Activated CD4-positive, alpha-beta T cell treated with anti-CD3 and anti-CD28 coated beads, Interleukin-2, amount 50 U/mL, for 24 hours (primary cell): ENCODE measurements at regions not wholly inside any gene's neighbourhood (a gene's known extent, or its start where the extent isn't known, plus 50 kb on each side); places are given as distances from the start of the nearest gene placed in this dataset.
"Not testable (repeated sequence)": the region's sequence is repeated elsewhere in the genome, so short reads cannot be mapped to it uniquely, and the experiment has no call there.

Experiments
- DNase-seq, 2 donors: peaks; one replicate each; pipeline ENCODE4 v3.0.0-alpha.2; 2020; ENCODE audit warnings: low read depth in 1 of 2, low spot score in 1 of 2

DNA sequence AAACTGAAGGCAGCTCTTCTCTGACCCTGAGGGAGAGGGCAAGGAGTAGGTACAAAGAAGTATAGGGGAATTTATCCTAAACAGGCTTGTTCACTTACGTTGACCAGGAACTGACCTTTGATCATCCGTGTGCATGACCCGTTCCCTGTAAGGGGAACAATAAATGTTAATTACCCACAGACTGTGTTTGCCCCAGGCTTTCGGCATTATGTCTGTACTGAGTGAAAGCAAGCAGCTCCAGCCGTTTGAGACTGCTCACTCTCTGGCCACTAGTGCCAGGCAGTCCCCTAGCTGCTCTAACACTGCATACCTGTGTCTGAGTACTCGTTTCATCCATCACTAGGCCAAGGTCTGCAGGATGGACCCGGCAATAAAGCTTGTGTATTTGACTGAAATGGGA is 1365.3 kb downstream of the NCAM2 start:
- DNase-seq: no peak

DNA sequence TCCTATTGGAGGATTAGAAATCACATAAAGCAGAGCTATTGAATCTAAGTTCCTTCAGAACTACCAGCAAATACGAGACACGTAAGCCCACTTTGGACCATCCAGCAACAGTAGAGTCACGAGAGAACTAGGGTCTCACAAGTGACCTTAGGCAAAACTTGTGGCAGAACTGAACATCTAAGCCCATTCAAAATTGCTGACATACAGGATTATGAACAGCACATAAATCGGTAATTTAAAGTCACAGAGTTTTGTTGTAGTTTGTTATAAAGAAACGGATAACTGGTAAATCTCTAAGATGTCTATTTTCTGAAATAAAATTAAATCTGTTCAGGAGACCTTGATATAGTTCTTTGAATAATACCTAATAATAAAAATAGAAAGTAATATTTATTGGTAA is 1366.0 kb downstream of the NCAM2 start:
- DNase-seq: no peak

DNA sequence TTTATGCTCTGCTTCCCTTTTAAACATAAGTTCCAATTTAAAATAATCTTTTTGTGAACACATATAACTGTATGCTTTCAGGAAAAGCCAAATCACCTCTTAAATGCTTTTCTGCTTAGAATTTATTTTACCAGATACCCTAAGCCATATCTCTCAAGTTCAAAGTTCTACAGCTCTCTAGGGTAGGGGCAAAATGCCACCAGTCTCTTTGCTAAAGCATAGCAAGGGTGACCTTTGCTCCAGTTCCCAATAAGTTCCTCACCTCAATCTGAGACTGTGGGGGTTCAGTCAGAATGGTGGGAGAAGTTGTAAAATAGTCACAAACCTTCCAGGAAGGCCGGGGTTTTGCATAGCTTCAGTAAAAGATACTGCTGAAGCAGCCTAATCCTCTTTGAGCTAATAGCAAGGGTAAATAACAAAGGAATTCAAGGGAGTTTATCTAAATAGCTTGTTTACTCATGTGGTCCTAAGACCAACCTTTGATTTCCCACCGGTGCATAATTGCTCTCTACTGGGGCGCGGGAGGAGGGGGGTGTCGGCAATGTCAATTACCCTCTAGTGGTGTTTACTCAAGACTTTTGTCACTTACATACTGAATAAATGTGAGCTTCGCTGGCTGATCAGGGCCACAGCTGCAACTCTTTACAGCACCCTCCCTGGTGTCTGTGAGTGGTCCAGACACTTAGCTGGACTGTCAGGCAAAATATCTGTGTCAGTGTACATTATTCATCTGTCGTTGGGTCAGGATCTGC is 1376.2 kb downstream of the NCAM2 start:
- DNase-seq: no peak

DNA sequence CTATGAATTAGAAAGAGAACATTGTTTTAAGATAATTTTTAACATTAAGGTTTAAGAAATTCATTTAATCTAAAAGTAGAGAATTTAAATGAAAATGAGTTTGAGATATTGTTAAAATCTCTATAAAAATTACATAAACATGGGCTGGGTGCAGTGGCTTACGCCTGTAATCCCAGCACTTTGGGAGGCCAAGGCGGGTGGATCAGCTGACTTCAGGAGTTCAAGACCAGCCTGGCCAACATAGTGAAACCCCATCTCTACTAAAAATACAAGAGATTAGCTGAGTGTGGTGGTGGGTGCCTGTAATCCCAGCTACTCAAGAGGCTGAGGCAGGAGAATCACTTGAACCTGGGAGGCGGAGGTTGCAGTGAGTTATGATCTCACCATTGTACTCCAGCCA is 1379.6 kb downstream of the NCAM2 start:
- not testable (repeated sequence) for DNase-seq

DNA sequence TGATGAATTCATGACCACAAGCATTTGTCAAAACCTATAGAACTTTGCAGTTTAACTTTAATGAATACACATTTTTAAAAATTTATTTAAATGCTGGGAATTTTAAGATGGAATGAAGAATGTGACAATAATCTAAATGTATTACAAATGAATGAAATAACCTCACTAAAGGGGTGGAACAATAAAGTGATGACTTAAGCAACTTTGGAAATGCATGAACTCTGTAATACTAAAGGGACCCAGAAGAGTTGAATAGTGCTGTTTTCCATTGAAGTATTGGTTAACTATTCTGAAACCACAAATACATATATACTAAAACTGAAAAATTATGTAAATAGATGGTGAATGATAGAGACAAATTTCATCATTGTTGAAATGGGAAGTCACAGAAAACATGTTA is 1395.1 kb downstream of the NCAM2 start:
- no peak for DNase-seq

DNA sequence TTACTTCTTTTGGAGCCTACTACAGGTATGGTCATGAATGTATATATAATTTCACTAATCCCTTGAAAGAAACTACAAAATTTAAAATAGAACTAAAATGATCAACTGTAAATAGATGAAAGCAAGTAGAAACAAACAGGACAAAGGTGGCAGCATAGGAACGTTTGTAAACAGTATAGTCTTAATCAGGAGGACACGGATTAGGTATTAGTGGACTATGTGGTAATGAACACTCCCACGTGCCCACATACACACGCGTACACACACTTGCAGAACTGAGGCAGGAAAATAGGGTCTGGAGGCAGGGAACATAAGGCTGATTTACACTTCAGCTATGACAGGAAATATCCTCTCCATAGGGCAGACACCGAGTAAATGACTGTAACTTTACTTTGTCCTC is 1397.8 kb downstream of the NCAM2 start:
- DNase-seq: no peak

DNA sequence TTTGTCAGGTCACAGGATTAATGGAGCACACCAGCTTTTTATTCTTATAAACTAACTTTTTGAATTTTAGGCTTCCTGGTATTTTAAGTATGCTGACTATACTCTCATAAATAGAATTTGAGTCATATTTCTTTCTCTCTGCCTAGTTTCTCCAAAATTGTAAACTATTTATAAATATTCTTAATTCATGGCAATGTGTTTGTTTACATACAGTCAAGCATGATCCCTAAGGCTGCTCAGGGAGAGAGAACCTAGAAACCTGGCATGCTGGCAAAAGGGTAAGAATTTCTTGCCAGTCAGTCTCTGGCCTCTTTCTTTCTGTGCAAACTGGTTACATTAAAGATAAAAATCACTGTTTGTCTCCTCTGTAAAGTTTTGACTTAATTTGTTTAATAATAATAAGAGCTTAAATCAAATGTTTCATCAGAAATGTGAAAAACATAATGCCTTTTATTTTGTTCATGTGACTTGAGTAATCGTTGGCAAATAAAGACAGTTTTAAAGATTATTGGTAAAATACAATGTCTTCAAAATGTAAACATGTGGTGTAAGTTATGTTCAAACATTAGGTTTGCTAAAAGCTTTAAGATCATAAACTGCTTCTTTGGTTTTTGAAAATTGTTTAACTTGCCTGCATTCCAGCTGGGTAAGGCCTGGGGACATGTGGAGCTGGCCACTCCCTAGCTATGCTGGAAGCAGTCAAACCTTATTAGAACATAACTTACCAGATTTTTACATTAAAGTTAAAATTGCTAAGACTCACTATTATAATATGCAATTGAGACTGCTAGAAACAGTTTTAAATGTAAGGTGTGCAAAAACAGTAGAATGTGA is 1401.7 kb downstream of the NCAM2 start:
- no peak for DNase-seq

DNA sequence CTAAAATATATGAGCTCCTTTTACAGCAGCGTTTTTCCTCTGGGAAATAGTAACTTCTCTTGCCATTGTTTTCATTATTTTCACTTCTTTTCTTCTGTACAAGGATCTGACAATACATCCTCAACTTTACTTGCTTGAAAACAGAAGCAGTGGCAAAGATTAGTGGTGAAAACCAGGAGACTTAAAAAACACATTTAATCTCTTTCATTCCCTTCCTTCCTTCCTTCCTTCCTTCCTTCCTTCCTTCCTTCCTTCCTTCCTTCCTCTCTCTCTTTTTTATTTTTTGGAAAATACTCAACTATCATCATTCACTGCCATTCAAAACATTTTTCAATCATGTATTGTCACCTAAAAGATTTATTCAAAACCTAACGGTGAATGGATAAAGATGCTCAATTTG is 1411.4 kb downstream of the NCAM2 start:
- DNase-seq: no peak

DNA sequence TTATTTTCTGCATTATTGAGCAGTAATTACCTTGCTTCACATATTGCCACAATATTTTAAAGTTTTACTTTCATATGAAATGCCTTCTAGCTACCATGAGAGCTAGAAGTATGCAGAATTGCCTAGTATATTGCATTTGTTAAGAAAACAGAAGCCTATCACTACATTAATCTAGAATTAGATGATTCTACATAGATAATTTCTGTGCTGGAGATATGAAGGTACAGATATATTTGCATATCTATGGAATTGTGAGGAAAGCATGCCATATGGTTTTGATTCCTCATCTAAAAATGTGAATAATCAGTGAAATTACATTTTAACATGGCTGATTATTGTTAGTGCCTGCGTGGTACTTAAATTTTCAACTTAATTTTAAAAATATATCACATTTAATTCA is 1418.3 kb downstream of the NCAM2 start:
- DNase-seq: no peak

DNA sequence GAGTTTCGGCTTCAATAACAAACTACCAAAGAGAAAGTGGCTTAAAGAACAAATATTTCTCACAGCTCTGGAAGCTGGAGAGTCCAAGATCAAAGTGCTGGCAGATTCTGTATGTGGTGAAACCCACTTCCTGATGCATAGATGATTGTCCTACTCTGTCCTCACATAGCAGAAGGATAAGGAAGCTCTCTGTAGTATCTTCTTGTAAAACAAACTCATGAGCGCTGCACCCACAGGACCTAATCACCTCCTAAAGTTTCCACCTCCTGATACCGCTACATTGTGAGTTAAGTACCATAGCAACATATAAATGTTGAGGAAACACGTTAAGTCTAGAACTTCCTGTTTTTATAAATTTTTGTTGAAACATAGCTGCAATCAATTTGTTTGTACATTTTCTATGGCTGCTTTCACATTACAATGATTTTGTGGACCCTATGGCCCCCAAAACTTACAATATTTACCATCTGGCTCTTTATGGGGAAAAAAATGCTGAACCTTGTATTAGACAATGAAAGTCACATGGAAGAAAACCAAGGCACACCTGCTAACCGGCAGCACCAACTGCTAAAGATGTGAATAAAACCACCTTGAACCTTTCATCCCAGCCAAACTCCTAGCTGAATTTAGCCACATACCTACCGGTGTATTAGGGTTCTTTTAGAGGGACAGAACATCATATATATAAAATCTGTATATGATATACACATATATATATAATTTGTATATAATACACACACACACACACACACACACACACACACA is 1423.4 kb downstream of the NCAM2 start:
- DNase-seq: no peak

DNA sequence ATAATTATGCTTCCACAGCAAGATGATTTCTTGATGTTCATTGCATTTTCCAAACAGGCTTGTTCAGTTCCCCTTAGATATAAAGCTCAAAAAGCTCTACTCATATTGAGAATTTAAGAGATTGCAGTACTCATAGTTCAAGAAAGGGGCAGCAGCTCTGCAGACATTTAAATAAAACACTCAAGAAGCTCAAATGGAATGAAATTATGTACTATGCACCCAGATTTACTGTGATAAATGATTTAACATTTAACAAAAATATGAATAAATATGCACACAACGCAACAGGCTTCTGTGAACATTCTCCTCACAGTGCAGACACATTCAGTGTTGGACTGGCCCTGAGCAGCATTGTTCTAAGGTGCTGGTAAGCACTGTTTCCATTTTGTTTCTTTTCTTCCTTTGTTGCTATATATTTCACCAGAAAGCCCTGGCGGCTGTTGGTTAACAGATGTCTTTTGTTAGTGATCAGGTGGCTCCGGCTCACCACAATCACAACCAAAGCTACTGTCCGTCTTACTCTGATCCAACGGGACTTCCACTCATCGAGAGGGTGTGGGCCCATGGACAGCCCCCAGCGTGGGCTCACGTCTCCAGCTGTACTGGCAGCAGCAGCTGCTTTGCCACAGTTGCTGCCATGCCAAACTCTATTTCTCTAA is 1440.3 kb downstream of the NCAM2 start:
- DNase-seq: no peak

DNA sequence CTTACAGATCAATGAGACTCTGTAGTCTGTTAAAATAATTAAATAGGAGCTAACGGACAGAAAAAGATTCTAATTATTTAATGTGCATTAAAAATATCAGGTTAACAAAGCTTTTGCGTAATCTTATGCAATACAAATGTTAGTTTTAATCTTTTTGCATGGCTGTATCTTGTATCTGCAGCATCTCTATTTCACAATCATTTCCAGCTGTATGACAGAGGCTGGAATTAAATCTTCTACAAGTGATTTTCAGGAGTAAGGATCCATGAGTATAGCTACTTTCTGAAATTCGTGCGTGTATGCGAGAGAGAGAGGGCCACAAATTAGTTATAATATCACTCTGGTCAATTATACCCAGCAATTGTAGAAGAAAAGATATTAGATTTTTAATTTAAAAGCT is 1446.8 kb downstream of the NCAM2 start:
- DNase-seq: no peak

DNA sequence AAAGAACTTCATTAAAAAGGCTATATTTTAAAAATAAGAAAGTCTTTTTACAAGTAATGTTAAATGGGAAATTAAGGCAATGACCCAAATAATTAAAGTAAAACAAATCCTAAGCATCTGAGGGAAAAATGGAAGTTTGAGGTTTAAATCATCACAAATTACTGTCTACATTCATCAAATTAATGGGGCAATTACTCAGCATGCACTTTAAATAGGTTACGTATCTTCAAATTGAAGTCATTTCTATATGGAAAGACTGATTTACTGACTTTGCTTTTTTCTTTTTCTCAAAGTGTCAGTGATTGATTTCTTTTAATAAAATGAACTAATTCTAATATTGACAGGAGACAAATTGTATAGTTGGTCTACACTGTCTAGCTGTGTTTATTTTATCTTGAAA is 1452.3 kb downstream of the NCAM2 start:
- DNase-seq: no peak

DNA sequence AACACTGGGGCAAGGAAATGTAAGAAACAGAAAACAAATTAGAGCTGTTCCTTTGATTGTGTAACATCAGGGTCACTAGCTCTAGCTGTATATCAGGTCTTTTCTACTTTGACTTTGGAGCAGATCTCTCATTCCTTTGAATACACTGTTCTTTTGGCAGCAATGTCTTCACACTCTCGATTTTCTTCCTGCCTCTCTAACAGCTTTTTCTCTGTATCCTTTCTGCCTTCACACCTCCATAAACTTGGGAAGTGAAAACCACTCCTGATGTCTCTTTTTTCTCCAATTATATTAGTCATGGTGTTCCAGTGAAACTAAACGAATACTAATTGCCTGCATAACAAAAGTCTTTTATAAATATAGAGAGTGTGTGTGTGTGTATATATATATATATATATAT is 1458.0 kb downstream of the NCAM2 start:
- DNase-seq: no peak

DNA sequence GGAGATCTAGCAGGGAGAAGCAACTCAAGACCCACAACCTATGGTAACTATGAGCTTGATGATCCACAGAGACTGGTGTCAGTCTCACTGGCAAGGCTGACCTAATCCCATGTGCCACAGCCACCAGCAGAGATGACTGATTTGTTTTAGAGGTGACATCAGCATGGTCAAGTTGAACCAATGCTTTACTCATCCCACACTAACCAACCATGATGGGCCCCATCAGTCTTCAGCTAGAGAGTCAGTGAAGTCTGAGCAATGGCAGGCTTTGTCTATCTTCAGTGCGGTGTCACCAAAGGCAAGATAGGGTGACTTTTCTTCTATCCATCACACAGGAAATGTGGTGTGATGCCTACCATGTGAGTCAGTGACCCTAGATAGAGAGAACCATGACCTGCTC is 1470.7 kb downstream of the NCAM2 start:
- no peak for DNase-seq

DNA sequence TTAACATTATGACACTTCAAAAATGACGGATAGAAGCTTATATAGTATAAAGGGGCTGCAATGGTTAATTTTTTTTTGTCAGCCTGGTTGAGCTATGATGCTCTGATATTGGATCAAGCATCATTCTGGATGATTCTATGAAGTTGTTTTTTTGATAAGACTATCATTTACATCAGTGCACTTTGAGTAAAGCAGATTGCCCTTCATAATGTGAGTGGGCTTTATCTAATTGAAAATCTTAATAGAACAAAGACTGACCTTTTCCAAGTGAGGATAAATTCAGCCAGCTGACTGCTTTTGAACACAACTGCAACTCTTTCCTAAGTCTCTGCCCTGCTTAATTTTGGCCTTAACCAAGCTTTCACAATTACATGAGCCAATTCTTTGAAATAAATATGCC is 1476.2 kb downstream of the NCAM2 start:
- DNase-seq: no peak

DNA sequence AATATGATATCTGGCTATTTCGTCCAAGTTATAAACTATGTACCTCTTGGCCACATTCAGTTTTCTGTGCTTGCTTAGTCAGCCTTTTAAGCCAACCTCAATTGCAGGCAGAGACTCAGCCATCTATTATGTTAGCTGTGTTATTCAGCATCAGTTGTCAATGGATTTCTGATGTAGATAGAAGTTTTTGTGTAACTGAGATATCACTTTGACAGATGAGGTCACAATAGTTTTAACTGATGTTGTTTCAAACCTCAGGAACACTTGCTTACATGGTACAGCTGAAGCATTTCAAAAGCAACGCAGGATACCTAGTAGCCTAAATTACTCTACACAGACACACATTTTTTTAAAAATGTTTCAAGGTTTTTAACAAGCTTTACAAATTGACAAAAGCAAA is 1478.0 kb downstream of the NCAM2 start:
- DNase-seq: no peak

DNA sequence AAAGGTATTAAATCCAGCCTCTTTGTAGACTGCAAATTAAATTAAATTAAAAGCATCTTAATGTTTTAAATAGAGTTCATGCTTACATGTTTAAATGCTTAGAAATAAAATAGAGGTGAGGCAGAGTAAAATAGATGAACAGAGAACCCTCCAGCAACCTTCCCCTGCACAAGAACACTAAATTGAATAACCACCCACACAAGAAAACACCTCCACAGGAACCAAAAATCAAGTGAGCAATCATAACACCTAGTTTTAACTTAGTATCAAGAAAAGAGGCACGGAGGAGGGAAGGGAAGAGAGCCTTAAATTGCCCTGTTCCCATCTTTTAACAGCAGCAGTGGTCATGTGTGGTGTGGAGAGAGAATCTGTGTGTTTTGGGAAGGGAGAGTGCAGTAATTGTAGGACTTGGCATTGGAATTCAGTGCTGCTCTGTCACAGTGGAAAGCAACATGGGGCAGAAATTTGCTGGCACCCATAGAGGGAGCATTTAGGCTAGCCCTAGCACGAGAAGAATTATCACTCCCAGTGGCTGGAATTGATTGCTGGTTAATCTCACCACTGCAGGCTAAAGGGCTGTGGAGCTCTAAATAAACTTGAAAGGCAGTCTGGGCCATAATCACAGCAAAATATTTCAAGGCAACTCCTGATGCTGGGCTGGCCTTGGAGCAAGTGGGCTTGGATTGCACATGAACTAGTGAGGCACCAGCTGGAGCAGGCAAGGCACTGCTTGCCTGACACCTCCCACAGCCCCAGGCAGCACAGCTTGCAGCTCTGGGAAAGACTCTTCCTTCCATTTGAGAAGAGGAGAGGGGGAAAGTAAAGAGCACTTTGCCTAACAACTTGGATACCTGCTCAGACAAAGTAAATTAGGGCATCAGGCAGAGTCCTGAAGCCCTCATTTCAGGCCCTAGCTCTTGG is 1478.8 kb downstream of the NCAM2 start:
- no peak for DNase-seq

DNA sequence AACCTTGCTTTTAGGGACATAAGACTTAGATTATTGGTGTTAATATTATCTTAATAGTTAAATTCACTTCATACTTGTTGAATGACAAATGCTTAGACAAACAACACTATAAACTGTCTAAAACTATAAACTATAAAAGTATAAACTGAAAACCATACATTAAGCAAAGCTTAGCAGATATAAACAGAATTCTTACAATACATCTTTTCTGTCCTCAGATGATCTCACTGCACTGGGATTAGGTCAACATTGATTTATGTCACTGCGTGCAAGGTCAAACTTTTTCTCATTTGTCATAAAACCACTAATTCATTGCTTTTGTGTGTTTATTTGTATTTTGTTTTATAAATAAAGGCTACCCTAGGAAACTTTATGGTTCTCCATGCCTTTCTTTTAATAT is 1491.8 kb downstream of the NCAM2 start:
- DNase-seq: no peak

DNA sequence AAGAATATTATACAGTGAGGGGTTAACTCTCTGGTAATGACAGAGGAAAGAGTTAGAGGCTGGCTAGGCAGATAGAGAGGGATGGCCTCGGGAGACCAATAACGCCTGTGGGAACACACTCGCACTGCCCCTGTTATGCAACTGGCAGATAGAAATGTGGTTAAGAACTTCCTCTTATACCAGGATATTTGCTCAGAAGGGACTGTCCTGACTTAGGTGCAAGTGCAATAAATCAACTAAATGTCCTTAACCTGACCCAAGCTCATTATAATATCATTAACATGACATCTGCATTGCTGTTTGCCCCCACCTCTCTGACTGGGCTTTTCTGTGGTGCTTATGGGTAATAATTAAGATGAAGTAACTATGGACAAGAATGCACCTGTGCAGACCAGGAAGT is 1518.0 kb downstream of the NCAM2 start:
- DNase-seq: no peak
